ENCODE measurements at regions not wholly inside any gene's neighbourhood (a gene's known extent, or its start where the extent isn't known, plus 50 kb on each side); places are given as distances from the start of the nearest gene placed in this dataset.

- ATAC-seq = no peak
- TF ChIP-seq ZFP3 (CRISPR knock-in tag; IDR thresholded peaks at IDR 0.05) (no peak), ZNF565 (CRISPR knock-in tag; conservative IDR thresholded peaks at IDR 0.05; ENCODE audit: low read depth) (no peak), SNAI2 (CRISPR knock-in tag; IDR thresholded peaks at IDR 0.05) (no peak), ZNF70 (CRISPR knock-in tag; IDR thresholded peaks at IDR 0.05) (no peak), TCF4 (CRISPR knock-in tag; IDR thresholded peaks at IDR 0.05; ENCODE audit: borderline replicate concordance) (no peak), TSHZ2 (CRISPR knock-in tag; IDR thresholded peaks at IDR 0.05) (no peak), ISL1 (CRISPR knock-in tag; IDR thresholded peaks at IDR 0.05) (no peak), TOX (CRISPR knock-in tag; IDR thresholded peaks at IDR 0.05; ENCODE audit: borderline replicate concordance) (no peak), GLIS3 (CRISPR knock-in tag; IDR thresholded peaks at IDR 0.05) (no peak)
- TF ChIP-seq, protein P1, sequence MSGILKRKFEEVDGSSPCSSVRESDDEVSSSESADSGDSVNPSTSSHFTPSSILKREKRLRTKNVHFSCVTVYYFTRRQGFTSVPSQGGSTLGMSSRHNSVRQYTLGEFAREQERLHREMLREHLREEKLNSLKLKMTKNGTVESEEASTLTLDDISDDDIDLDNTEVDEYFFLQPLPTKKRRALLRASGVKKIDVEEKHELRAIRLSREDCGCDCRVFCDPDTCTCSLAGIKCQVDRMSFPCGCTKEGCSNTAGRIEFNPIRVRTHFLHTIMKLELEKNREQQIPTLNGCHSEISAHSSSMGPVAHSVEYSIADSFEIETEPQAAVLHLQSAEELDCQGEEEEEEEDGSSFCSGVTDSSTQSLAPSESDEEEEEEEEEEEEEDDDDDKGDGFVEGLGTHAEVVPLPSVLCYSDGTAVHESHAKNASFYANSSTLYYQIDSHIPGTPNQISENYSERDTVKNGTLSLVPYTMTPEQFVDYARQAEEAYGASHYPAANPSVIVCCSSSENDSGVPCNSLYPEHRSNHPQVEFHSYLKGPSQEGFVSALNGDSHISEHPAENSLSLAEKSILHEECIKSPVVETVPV (CRISPR knock-in tag; IDR thresholded peaks at IDR 0.05) = no peak
These were observed 173.4 kb downstream of the DAD1 start for GRCh38 chr14:22415605-22415959.

DNA sequence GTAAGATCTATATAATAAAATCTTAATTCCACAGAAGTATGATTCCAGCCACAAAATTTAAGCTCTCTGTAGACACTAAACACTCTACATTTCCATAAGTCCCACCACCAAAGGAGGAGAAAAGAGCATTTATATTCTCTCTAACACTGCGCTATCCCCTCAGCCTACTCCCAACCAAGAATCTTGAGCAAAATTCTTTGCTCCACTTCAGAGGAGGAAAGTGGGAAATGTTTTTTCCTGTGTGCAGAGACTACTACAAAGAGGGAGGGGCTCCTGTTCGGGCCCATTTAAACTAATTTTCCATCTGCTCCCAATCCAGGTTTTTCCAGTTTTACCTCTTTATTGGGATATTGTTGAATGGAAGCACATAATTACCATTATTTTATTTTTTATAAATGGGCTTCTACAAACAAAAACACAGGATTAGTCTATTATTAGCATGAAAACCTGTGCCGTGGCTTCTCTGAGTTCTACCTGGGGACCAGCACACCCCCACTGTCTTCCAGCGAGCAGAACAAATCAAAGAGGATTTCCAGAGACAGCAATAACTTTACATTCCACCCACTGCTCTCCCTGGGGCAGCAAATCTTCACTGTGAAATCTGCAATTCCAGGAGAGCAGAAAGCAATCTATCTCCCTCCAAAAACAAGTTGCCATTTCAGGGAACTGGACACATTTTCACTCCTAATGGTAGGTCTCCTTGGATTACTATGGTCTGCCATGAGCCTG is 174.0 kb downstream of the DAD1 start:
- no peak for ATAC-seq
- TF ChIP-seq RARB (CRISPR knock-in tag; IDR thresholded peaks at IDR 0.05) (no peak), CSDC2 (CRISPR knock-in tag; IDR thresholded peaks at IDR 0.05) (no peak)

GRCh38 chr14:22412926-22413411 is 176.1 kb downstream of the DAD1 start:
- ATAC-seq = no peak
- TF ChIP-seq ISL1 (CRISPR knock-in tag; IDR thresholded peaks at IDR 0.05) = no peak

DNA sequence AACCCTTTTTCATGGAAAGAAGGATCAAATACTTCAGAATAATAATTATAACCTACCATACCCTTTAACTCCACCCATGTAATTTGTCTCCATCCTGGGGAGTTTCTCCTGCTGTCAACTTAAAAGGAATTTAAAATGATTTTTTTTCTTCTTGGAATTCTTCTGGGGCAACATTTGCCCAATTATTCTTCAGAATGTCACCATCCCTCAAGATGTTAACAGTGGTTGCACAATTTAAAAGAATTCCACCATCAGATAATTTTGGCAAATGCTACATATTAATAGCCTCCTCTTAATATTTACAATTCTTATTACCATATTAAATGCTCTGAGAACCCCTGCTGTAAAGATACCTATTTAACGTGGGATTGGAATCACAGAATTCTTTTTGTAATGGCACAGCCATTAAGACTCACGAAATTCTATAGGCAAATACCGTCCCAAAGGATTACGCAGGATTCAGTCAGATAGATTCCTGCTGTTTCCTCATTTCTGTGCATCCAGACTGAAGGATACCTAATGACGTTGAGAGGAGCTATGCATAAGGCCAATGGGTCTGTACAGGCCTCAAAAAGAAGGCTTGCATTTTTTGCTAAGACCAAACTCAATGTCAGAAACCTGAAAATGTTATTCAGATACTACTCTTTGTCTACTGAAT is 177.5 kb downstream of the DAD1 start:
- ATAC-seq = no peak

DNA sequence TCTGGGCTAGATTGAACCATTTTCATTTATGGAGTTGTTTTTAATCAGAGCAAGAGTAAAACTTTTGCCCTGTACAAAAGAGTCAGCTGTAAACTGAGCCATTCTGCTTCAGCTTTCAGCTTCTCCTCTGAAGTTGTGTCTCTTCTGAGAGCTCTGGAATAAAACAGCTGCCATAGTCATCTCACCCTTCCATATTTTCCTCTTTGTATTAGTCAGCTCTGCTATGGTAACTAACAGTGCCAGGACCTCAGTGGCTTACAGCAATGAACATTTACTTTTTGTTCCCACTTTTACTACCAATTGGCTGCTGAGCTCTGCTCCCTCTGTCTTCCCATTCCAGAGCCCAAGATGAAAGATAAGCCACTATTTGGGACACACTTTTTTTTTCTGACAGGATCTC is 178.5 kb downstream of the DAD1 start:
- no peak for ATAC-seq
- TF ChIP-seq ZC3H10 (CRISPR knock-in tag; IDR thresholded peaks at IDR 0.05) = no peak
- TF ChIP-seq TCF4 (CRISPR knock-in tag; IDR thresholded peaks at IDR 0.05; ENCODE audit: borderline replicate concordance) = no peak
- no peak for TF ChIP-seq ZNF8 (CRISPR knock-in tag; IDR thresholded peaks at IDR 0.05)
- TF ChIP-seq ESRRG (CRISPR knock-in tag; IDR thresholded peaks at IDR 0.05) = no peak
- no peak for TF ChIP-seq CSDC2 (CRISPR knock-in tag; IDR thresholded peaks at IDR 0.05)
- TF ChIP-seq ZNF70 (CRISPR knock-in tag; IDR thresholded peaks at IDR 0.05) = no peak
- no peak for TF ChIP-seq ZNF565 (CRISPR knock-in tag; conservative IDR thresholded peaks at IDR 0.05; ENCODE audit: low read depth)
- TF ChIP-seq, protein P2, sequence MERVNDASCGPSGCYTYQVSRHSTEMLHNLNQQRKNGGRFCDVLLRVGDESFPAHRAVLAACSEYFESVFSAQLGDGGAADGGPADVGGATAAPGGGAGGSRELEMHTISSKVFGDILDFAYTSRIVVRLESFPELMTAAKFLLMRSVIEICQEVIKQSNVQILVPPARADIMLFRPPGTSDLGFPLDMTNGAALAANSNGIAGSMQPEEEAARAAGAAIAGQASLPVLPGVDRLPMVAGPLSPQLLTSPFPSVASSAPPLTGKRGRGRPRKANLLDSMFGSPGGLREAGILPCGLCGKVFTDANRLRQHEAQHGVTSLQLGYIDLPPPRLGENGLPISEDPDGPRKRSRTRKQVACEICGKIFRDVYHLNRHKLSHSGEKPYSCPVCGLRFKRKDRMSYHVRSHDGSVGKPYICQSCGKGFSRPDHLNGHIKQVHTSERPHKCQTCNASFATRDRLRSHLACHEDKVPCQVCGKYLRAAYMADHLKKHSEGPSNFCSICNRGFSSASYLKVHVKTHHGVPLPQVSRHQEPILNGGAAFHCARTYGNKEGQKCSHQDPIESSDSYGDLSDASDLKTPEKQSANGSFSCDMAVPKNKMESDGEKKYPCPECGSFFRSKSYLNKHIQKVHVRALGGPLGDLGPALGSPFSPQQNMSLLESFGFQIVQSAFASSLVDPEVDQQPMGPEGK (CRISPR knock-in tag; IDR thresholded peaks at IDR 0.05; ENCODE audit: borderline replicate concordance) = no peak
- TF ChIP-seq SNAI2 (CRISPR knock-in tag; IDR thresholded peaks at IDR 0.05) = no peak
- no peak for TF ChIP-seq ISL1 (CRISPR knock-in tag; IDR thresholded peaks at IDR 0.05)
- TF ChIP-seq PPARA (CRISPR knock-in tag; IDR thresholded peaks at IDR 0.05; ENCODE audit: borderline replicate concordance) = no peak
- TF ChIP-seq ZFP30 (CRISPR knock-in tag; IDR thresholded peaks at IDR 0.05) = no peak
- no peak for TF ChIP-seq BACH2 (CRISPR knock-in tag; IDR thresholded peaks at IDR 0.05; ENCODE audit: borderline replicate concordance)
- no peak for TF ChIP-seq TOX (CRISPR knock-in tag; IDR thresholded peaks at IDR 0.05; ENCODE audit: borderline replicate concordance)
- TF ChIP-seq, protein P1 (CRISPR knock-in tag; IDR thresholded peaks at IDR 0.05) = no peak
- no peak for TF ChIP-seq TSHZ2 (CRISPR knock-in tag; IDR thresholded peaks at IDR 0.05)
- TF ChIP-seq OSR1 (CRISPR knock-in tag; IDR thresholded peaks at IDR 0.05) = no peak

More for the DNA sequence above, 177.5 kb downstream of the DAD1 start:
- TF ChIP-seq ISL1 (CRISPR knock-in tag; IDR thresholded peaks at IDR 0.05) = no peak
- TF ChIP-seq BACH2 (CRISPR knock-in tag; IDR thresholded peaks at IDR 0.05; ENCODE audit: borderline replicate concordance) = no peak
- TF ChIP-seq CSDC2 (CRISPR knock-in tag; IDR thresholded peaks at IDR 0.05) = no peak
- no peak for TF ChIP-seq ZNF70 (CRISPR knock-in tag; IDR thresholded peaks at IDR 0.05)
- no peak for TF ChIP-seq TOX (CRISPR knock-in tag; IDR thresholded peaks at IDR 0.05; ENCODE audit: borderline replicate concordance)
- no peak for TF ChIP-seq ZNF565 (CRISPR knock-in tag; conservative IDR thresholded peaks at IDR 0.05; ENCODE audit: low read depth)
- no peak for TF ChIP-seq SNAI2 (CRISPR knock-in tag; IDR thresholded peaks at IDR 0.05)
- no peak for TF ChIP-seq OSR1 (CRISPR knock-in tag; IDR thresholded peaks at IDR 0.05)
- TF ChIP-seq ARNTL (CRISPR knock-in tag; IDR thresholded peaks at IDR 0.05; ENCODE audit: borderline replicate concordance, low read depth) = no peak
- TF ChIP-seq TCF4 (CRISPR knock-in tag; IDR thresholded peaks at IDR 0.05; ENCODE audit: borderline replicate concordance) = no peak
- no peak for TF ChIP-seq ESRRG (CRISPR knock-in tag; IDR thresholded peaks at IDR 0.05)
